ENCODE measurements at regions not wholly inside any gene's neighbourhood (a gene's known extent, or its start where the extent isn't known, plus 50 kb on each side); places are given as distances from the start of the nearest gene placed in this dataset.

- WGBS (ENCODE audit: insufficient coverage, low coverage, missing lambda C conversion rate): 0% methylated on average over 1 of the region's 1 CpG
- DNase-seq (ENCODE audit: extremely low read depth in 1 of 4, low spot score in 3 of 4): no peak
- POLR2A ChIA-PET: no interaction called here
- Histone ChIP-seq H3K27me3 (ENCODE audit: control insufficient read depth in 2 of 2, insufficient read depth in 2 of 2, low read length in 2 of 2) (no peaks in the 10 kb centered on the region), H3K36me3 (ENCODE audit: control insufficient read depth, insufficient read depth, low read length) (no peaks in the 10 kb centered on the region), H3K9ac (ENCODE audit: insufficient read depth in 1 of 2, low read depth in 2 of 2, low read length in 2 of 2) (no peak overlapping the region), H2AFZ (ENCODE audit: low read depth, low read length) (no peak overlapping the region), H3K27ac (ENCODE audit: extremely low read depth, low read depth, low read length) (no peak overlapping the region), H3K4me2 (ENCODE audit: insufficient read depth, low read length) (no peak overlapping the region), H3K79me2 (ENCODE audit: control insufficient read depth, insufficient read depth, low read length) (no peaks in the 10 kb centered on the region), H3K9me1 (ENCODE audit: control insufficient read depth, insufficient read depth, low read length) (no peaks in the 10 kb centered on the region), H4K20me1 (replicated peaks; ENCODE audit: control insufficient read depth, insufficient read depth, low read length) (no peaks in the 10 kb centered on the region), H3K4me1 (replicated peaks in 1 of 2; ENCODE audit: control insufficient read depth in 2 of 2, insufficient read depth in 2 of 2, low read length in 2 of 2) (no peaks in the 10 kb centered on the region), H3K4me3 (no peak overlapping the region), H3K9me3 (replicated peaks; ENCODE audit: control insufficient read depth, insufficient read depth, low read depth, low read length) (no peaks in the 10 kb centered on the region)
- no peak for ATAC-seq
- intact Hi-C loops (cut with micrococcal nuclease): no loop called here
- CTCF ChIA-PET (ENCODE audit: low intra/inter-chr PET ratio): no interaction called here
- in situ Hi-C loops (cut with MboI): no loop called here
- BruUV-seq (replicated peaks): no TSS peak
- TF ChIP-seq NR3C1 (CRISPR knock-in tag; IDR thresholded peaks at IDR 0.05): no peak
- TF ChIP-seq COPS2 (conservative IDR thresholded peaks at IDR 0.05): no peak
- TF ChIP-seq ZNF165 (CRISPR knock-in tag; IDR thresholded peaks at IDR 0.05; ENCODE audit: borderline replicate concordance): no peak
- TF ChIP-seq U2AF1 (optimal IDR thresholded peaks at IDR 0.05; ENCODE audit: low read depth, low read length): no peak
- TF ChIP-seq MTA1 (IDR thresholded peaks at IDR 0.05; ENCODE audit: borderline replicate concordance): no peak
- TF ChIP-seq CBFB (CRISPR knock-in tag; IDR thresholded peaks at IDR 0.05): no peak
- TF ChIP-seq TRIM28 (IDR thresholded peaks at IDR 0.05): no peak
- TF ChIP-seq ATF3 (IDR thresholded peaks at IDR 0.05): no peak
- TF ChIP-seq ATF3 (CRISPR knock-in tag; conservative IDR thresholded peaks at IDR 0.05): no peak
- no peak for TF ChIP-seq PCBP1 (IDR thresholded peaks at IDR 0.05; ENCODE audit: low read depth, low read length, poor library complexity, severe bottlenecking)
- TF ChIP-seq E2F6 (IDR thresholded peaks at IDR 0.05; ENCODE audit: borderline replicate concordance in 1 of 2, extremely low read depth in 1 of 2, insufficient read depth in 1 of 2, insufficient read length in 1 of 2, low read depth in 1 of 2, low read length in 1 of 2, poor library complexity in 1 of 2, severe bottlenecking in 1 of 2): no peak
- TF ChIP-seq RHOXF2B (CRISPR knock-in tag; conservative IDR thresholded peaks at IDR 0.05): no peak
- no peak for FAIRE-seq
These were observed 185.7 kb downstream of the TFEC start for GRCh38 chr7:115844857-115845256.
